WTC11 (cell line): ENCODE measurements at regions not wholly inside any gene's neighbourhood (a gene's known extent, or its start where the extent isn't known, plus 50 kb on each side); places are given as distances from the start of the nearest gene placed in this dataset.
A peak's percentile ranks its signal among the peaks of the same experiment; 100 is the strongest.

Experiments used
- ATAC-seq: fragments of 200-7000 bp; cut with Tn5 transposase; 2 replicates; pipeline ENCODE4 v1.10.0; 2021; ENCODE audit warnings: mild to moderate bottlenecking, moderate library complexity
- CTCF ChIA-PET: fragments of 300-600 bp; sonication (Branson Sonifier 250); formaldehyde crosslinking; loops from one replicate; lab custom pipeline; 2021; ENCODE audit warnings: antibody characterized with exemption; lab: Charles Lee
- POLR2A ChIA-PET: fragments of 350-600 bp; sonication (Branson Sonifier 250); formaldehyde crosslinking; loops from one replicate; lab custom pipeline; 2021; ENCODE audit warnings: antibody characterized with exemption; lab: Charles Lee
- DNase-seq: peaks from one replicate; pipeline ENCODE4 v3.0.0; 2021; ENCODE audit warnings: low spot score
- H3K27ac Mint-ChIP-seq: 2 replicates; pipeline ENCODE4 v1.8.0; 2021; ENCODE audit warnings: mixed read lengths
- H3K27me3 Mint-ChIP-seq: 2 replicates; pipeline ENCODE4 v1.8.0; 2021; ENCODE audit warnings: low read depth, mild to moderate bottlenecking, moderate library complexity, mixed read lengths
- H3K36me3 Mint-ChIP-seq: 2 replicates; pipeline ENCODE4 v1.8.0; 2021; ENCODE audit warnings: mixed read lengths
- H3K4me1 Mint-ChIP-seq: 2 replicates; pipeline ENCODE4 v1.8.0; 2022; ENCODE audit warnings: mixed read lengths
- H3K4me3 Mint-ChIP-seq: 2 replicates; pipeline ENCODE4 v1.8.0; 2021; ENCODE audit warnings: mild to moderate bottlenecking, moderate library complexity, mixed read lengths
- H3K9me3 Mint-ChIP-seq: 2 replicates; pipeline ENCODE4 v1.8.0; 2021; ENCODE audit warnings: mixed read lengths
- CREM ChIP-seq: sonication (generic); formaldehyde crosslinking; IDR thresholded peaks from 2 replicates; pipeline ENCODE4 v1.8.1; 2022; ENCODE audit warnings: mild to moderate bottlenecking, missing genetic modification reagents, moderate library complexity
- ELF4 ChIP-seq: sonication (generic); formaldehyde crosslinking; IDR thresholded peaks from 2 replicates; pipeline ENCODE4 v1.8.1; 2022; ENCODE audit warnings: low read depth, mild to moderate bottlenecking, moderate library complexity, missing genetic modification reagents
- FOXK1 ChIP-seq: sonication (generic); formaldehyde crosslinking; IDR thresholded peaks from 2 replicates; pipeline ENCODE4 v1.8.0; 2022; ENCODE audit warnings: mild to moderate bottlenecking, moderate library complexity, missing genetic modification reagents
- FOXP1 ChIP-seq: sonication (generic); formaldehyde crosslinking; IDR thresholded peaks from 2 replicates; pipeline ENCODE4 v1.8.0; 2022; ENCODE audit warnings: missing genetic modification reagents, mild to moderate bottlenecking, moderate library complexity, borderline replicate concordance
- IRF2 ChIP-seq: sonication (generic); formaldehyde crosslinking; IDR thresholded peaks from 2 replicates; pipeline ENCODE4 v1.8.0; 2022; ENCODE audit warnings: low read depth, missing genetic modification reagents, borderline replicate concordance
- NFATC4 ChIP-seq: fragments of 250-450 bp; sonication (Bioruptor Pico); IDR thresholded peaks from 2 replicates; pipeline ENCODE4 v1.9.0; 2021; ENCODE audit warnings: mild to moderate bottlenecking
- NR1H2 ChIP-seq: sonication (generic); formaldehyde crosslinking; IDR thresholded peaks from 2 replicates; pipeline ENCODE4 v1.9.0; 2021; ENCODE audit warnings: mild to moderate bottlenecking, moderate library complexity, missing genetic modification reagents
- OVOL2 ChIP-seq: fragments of 250-450 bp; sonication (Bioruptor Pico); IDR thresholded peaks from 2 replicates; pipeline ENCODE4 v1.9.0; 2021; ENCODE audit warnings: mild to moderate bottlenecking, borderline replicate concordance
- SOX15 ChIP-seq: fragments of 250-450 bp; sonication (Bioruptor Pico); IDR thresholded peaks from 2 replicates; pipeline ENCODE4 v1.9.0; 2021; ENCODE audit warnings: mild to moderate bottlenecking
- TEAD4 ChIP-seq: sonication (generic); formaldehyde crosslinking; IDR thresholded peaks from 2 replicates; pipeline ENCODE4 v1.8.0; 2022; ENCODE audit warnings: mild to moderate bottlenecking, missing genetic modification reagents
- TP53 ChIP-seq: sonication (generic); formaldehyde crosslinking; IDR thresholded peaks from 2 replicates; pipeline ENCODE4 v1.8.1; 2023; ENCODE audit warnings: mild to moderate bottlenecking, missing genetic modification reagents
- ZNF121 ChIP-seq: sonication (generic); formaldehyde crosslinking; IDR thresholded peaks from 2 replicates; pipeline ENCODE4 v1.8.0; 2023; ENCODE audit warnings: missing genetic modification reagents
- TF ChIP-seq, protein P1 (sequence below): sonication (generic); formaldehyde crosslinking; IDR thresholded peaks from 2 replicates; pipeline ENCODE4 v1.8.1; 2023; ENCODE audit warnings: mild to moderate bottlenecking, missing genetic modification reagents
- TF ChIP-seq, protein P2 (sequence below): sonication (generic); formaldehyde crosslinking; IDR thresholded peaks from 2 replicates; pipeline ENCODE4 v1.8.1; 2022; ENCODE audit warnings: mild to moderate bottlenecking, missing genetic modification reagents, moderate library complexity, borderline replicate concordance
- TF ChIP-seq, protein P3 (sequence below): sonication (generic); formaldehyde crosslinking; IDR thresholded peaks from 2 replicates; pipeline ENCODE4 v1.8.1; 2023; ENCODE audit warnings: mild to moderate bottlenecking, missing genetic modification reagents, borderline replicate concordance
- TF ChIP-seq, protein P4 (sequence below): sonication (generic); formaldehyde crosslinking; IDR thresholded peaks from 2 replicates; pipeline ENCODE4 v1.8.1; 2022; ENCODE audit warnings: low read depth, missing genetic modification reagents, borderline replicate concordance
- TF ChIP-seq, protein P5 (sequence below): sonication (generic); formaldehyde crosslinking; IDR thresholded peaks from 2 replicates; pipeline ENCODE4 v1.8.1; 2023; ENCODE audit warnings: mild to moderate bottlenecking, missing genetic modification reagents, moderate library complexity
- TF ChIP-seq, protein P6 (sequence below): fragments of 250-450 bp; sonication (Bioruptor Pico); IDR thresholded peaks from 2 replicates; pipeline ENCODE4 v1.9.0; 2021; ENCODE audit warnings: mild to moderate bottlenecking, borderline replicate concordance
- TF ChIP-seq, protein P7 (sequence below): sonication (generic); formaldehyde crosslinking; IDR thresholded peaks from 2 replicates; pipeline ENCODE4 v1.8.1; 2022; ENCODE audit warnings: mild to moderate bottlenecking, moderate library complexity, missing genetic modification reagents

DNA sequence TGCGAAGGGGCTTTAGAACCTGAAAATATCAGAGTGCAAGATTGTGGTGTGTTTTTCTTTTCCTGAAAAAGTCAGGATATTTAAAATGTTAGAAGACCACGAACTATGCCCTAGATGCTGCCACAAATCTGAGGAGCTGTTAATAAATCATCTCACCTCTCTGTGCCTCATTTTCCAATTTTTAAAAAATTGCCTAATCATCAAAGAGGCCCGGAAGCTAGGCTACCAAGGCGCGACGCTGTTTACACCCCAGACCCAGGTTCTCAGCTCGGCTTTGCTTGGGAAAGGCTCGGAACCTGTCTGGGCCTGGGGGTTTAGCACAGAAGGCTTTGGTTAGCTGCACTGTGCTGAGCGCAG lies 409.6 kb downstream of the BCOR start (continued):
- TF ChIP-seq, protein P1, sequence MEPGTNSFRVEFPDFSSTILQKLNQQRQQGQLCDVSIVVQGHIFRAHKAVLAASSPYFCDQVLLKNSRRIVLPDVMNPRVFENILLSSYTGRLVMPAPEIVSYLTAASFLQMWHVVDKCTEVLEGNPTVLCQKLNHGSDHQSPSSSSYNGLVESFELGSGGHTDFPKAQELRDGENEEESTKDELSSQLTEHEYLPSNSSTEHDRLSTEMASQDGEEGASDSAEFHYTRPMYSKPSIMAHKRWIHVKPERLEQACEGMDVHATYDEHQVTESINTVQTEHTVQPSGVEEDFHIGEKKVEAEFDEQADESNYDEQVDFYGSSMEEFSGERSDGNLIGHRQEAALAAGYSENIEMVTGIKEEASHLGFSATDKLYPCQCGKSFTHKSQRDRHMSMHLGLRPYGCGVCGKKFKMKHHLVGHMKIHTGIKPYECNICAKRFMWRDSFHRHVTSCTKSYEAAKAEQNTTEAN (CRISPR knock-in tag), result no peak
- TF ChIP-seq, protein P2, sequence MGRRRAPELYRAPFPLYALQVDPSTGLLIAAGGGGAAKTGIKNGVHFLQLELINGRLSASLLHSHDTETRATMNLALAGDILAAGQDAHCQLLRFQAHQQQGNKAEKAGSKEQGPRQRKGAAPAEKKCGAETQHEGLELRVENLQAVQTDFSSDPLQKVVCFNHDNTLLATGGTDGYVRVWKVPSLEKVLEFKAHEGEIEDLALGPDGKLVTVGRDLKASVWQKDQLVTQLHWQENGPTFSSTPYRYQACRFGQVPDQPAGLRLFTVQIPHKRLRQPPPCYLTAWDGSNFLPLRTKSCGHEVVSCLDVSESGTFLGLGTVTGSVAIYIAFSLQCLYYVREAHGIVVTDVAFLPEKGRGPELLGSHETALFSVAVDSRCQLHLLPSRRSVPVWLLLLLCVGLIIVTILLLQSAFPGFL, result no peak
- no peak for TF ChIP-seq CREM (CRISPR knock-in tag)
- TF ChIP-seq, all 79 proteins: peak for 0

DNA sequence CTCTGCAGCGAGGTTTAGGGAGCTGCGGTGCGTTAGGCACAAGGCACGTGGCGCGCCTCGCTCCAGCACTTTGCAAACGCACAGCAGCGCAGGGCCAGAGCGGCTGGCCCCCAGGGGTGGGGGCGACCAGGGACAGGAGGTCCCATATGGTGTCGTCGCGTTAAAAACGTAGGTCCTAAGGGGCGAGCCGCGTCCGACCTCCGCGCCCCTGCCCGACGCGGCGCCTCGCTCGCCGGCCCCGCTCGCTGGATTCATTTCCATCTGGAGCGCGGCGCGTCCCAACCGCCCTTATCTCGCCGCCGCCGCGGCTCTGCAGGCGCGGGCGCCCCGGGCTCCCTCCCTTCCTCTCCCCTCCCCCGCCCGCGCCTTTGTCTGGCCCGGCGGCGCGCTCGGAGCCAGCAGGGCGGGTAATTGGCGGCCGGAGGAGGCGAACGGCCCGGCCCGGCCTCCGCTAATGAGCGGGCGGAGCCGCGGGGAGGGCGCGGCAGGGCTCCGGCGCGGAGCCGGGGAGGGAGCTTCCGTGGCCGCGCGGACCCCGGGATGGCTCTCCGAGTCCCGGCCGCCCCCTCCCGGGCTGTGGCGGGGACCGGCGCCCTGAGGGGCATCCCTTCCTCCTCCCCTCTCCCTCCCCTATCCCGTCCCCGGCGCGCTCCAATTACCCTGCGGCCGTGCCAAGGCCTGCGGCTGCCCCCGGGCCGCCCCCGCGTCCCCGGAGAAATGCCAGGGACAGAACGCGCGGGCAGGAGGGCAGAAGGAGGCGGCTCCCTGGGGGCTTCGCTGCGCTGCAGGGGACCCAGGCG lies 409.0 kb downstream of the BCOR start:
- no peaks in the 10 kb centered on the region for H3K36me3 Mint-ChIP-seq
- CTCF ChIA-PET, result interaction anchor here (1.0 to 2.5 kb wide), 5 partner anchors 34 to 325 kb away, joined by 3 to 6 read pairs (median 5); no protein-coding TSS in a partner anchor
- TF ChIP-seq, protein P3, sequence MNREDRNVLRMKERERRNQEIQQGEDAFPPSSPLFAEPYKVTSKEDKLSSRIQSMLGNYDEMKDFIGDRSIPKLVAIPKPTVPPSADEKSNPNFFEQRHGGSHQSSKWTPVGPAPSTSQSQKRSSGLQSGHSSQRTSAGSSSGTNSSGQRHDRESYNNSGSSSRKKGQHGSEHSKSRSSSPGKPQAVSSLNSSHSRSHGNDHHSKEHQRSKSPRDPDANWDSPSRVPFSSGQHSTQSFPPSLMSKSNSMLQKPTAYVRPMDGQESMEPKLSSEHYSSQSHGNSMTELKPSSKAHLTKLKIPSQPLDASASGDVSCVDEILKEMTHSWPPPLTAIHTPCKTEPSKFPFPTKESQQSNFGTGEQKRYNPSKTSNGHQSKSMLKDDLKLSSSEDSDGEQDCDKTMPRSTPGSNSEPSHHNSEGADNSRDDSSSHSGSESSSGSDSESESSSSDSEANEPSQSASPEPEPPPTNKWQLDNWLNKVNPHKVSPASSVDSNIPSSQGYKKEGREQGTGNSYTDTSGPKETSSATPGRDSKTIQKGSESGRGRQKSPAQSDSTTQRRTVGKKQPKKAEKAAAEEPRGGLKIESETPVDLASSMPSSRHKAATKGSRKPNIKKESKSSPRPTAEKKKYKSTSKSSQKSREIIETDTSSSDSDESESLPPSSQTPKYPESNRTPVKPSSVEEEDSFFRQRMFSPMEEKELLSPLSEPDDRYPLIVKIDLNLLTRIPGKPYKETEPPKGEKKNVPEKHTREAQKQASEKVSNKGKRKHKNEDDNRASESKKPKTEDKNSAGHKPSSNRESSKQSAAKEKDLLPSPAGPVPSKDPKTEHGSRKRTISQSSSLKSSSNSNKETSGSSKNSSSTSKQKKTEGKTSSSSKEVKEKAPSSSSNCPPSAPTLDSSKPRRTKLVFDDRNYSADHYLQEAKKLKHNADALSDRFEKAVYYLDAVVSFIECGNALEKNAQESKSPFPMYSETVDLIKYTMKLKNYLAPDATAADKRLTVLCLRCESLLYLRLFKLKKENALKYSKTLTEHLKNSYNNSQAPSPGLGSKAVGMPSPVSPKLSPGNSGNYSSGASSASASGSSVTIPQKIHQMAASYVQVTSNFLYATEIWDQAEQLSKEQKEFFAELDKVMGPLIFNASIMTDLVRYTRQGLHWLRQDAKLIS, result no peak
- TF ChIP-seq OVOL2 (CRISPR knock-in tag) (no peak), TP53 (CRISPR knock-in tag) (0 out of 2 replicates have a peak, but pooled peaks have one; percentile 8), NR1H2 (CRISPR knock-in tag) (no peak), TEAD4 (no peak), NFATC4 (CRISPR knock-in tag) (no peak), ZNF121 (CRISPR knock-in tag) (peak; percentile 63; the same call in 1 of the 2 replicates), FOXP1 (CRISPR knock-in tag) (peak; percentile 59; the same call in 1 of the 2 replicates), SOX15 (CRISPR knock-in tag) (no peak), FOXK1 (CRISPR knock-in tag) (peak; percentile 78), IRF2 (CRISPR knock-in tag) (no peak), ELF4 (CRISPR knock-in tag) (no peak)
- TF ChIP-seq, protein P4, sequence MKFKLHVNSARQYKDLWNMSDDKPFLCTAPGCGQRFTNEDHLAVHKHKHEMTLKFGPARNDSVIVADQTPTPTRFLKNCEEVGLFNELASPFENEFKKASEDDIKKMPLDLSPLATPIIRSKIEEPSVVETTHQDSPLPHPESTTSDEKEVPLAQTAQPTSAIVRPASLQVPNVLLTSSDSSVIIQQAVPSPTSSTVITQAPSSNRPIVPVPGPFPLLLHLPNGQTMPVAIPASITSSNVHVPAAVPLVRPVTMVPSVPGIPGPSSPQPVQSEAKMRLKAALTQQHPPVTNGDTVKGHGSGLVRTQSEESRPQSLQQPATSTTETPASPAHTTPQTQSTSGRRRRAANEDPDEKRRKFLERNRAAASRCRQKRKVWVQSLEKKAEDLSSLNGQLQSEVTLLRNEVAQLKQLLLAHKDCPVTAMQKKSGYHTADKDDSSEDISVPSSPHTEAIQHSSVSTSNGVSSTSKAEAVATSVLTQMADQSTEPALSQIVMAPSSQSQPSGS, result no peak
- TF ChIP-seq, protein P5, sequence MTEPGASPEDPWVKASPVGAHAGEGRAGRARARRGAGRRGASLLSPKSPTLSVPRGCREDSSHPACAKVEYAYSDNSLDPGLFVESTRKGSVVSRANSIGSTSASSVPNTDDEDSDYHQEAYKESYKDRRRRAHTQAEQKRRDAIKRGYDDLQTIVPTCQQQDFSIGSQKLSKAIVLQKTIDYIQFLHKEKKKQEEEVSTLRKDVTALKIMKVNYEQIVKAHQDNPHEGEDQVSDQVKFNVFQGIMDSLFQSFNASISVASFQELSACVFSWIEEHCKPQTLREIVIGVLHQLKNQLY, result no peak
- TF ChIP-seq, protein P6, sequence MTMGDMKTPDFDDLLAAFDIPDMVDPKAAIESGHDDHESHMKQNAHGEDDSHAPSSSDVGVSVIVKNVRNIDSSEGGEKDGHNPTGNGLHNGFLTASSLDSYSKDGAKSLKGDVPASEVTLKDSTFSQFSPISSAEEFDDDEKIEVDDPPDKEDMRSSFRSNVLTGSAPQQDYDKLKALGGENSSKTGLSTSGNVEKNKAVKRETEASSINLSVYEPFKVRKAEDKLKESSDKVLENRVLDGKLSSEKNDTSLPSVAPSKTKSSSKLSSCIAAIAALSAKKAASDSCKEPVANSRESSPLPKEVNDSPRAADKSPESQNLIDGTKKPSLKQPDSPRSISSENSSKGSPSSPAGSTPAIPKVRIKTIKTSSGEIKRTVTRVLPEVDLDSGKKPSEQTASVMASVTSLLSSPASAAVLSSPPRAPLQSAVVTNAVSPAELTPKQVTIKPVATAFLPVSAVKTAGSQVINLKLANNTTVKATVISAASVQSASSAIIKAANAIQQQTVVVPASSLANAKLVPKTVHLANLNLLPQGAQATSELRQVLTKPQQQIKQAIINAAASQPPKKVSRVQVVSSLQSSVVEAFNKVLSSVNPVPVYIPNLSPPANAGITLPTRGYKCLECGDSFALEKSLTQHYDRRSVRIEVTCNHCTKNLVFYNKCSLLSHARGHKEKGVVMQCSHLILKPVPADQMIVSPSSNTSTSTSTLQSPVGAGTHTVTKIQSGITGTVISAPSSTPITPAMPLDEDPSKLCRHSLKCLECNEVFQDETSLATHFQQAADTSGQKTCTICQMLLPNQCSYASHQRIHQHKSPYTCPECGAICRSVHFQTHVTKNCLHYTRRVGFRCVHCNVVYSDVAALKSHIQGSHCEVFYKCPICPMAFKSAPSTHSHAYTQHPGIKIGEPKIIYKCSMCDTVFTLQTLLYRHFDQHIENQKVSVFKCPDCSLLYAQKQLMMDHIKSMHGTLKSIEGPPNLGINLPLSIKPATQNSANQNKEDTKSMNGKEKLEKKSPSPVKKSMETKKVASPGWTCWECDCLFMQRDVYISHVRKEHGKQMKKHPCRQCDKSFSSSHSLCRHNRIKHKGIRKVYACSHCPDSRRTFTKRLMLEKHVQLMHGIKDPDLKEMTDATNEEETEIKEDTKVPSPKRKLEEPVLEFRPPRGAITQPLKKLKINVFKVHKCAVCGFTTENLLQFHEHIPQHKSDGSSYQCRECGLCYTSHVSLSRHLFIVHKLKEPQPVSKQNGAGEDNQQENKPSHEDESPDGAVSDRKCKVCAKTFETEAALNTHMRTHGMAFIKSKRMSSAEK (CRISPR knock-in tag), result no peak
- TF ChIP-seq, protein P7, sequence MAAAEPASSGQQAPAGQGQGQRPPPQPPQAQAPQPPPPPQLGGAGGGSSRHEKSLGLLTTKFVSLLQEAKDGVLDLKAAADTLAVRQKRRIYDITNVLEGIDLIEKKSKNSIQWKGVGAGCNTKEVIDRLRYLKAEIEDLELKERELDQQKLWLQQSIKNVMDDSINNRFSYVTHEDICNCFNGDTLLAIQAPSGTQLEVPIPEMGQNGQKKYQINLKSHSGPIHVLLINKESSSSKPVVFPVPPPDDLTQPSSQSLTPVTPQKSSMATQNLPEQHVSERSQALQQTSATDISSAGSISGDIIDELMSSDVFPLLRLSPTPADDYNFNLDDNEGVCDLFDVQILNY (CRISPR knock-in tag), result peak; percentile 47; the same call in 1 of the 2 replicates

More for the DNA sequence above, 409.0 kb downstream of the BCOR start:
- no peak overlapping the region for H3K27ac Mint-ChIP-seq
- peaks cover 16% of the 10 kb centered on the region for H3K27me3 Mint-ChIP-seq
- ATAC-seq (peak; percentile 55), DNase-seq (peak; percentile 62)
- peaks cover 43% of the 10 kb centered on the region for H3K4me1 Mint-ChIP-seq
- POLR2A ChIA-PET, result interaction anchor here (1.2 kb wide), 1 partner anchor 11 kb away, joined by 3 read pairs; no protein-coding TSS in a partner anchor
- peak overlapping the region; percentile 66 for H3K4me3 Mint-ChIP-seq
- H3K9me3 Mint-ChIP-seq, result no peaks in the 10 kb centered on the region
